CD14-positive monocyte (primary cell): ENCODE measurements at regions not wholly inside any gene's neighbourhood (a gene's known extent, or its start where the extent isn't known, plus 50 kb on each side); places are given as distances from the start of the nearest gene placed in this dataset.

Source experiments
- DNase-seq, 3 donors: peaks; one replicate each; pipeline ENCODE4 v3.0.0-alpha.2; 2011 to 2022
- H2AFZ ChIP-seq: 2 replicates; pipeline ENCODE4 v1.6.0; 2012; ENCODE audit warnings: mild to moderate bottlenecking, low read depth, low read length, inconsistent platforms; ENCODE audit not compliant: insufficient read depth, poor library complexity, severe bottlenecking
- H3K27ac ChIP-seq, 2 donors: 1 replicate in 1 of 2; 2 replicates in 1 of 2; pipeline ENCODE4 v1.5.1; 2012 to 2013; ENCODE audit warnings: low read length in 2 of 2, control low read depth in 1 of 2, inconsistent platforms in 1 of 2, low read depth in 1 of 2, mild to moderate bottlenecking in 1 of 2
- H3K27me3 ChIP-seq, 2 donors: one replicate each; pipeline versions ENCODE4 v1.6.0 to v1.6.1; 2011 to 2013; ENCODE audit warnings: low read length in 2 of 2; ENCODE audit not compliant: control insufficient read depth in 2 of 2, insufficient read depth in 2 of 2
- H3K36me3 ChIP-seq, 2 donors: replicated peaks in 1 of 2; 1 replicate in 1 of 2; 2 replicates in 1 of 2; pipeline versions ENCODE4 v1.5.1 to v1.6.1; 2012 to 2013; ENCODE audit warnings: low read length in 2 of 2, control low read depth in 1 of 2, inconsistent platforms in 1 of 2, mild to moderate bottlenecking in 1 of 2; ENCODE audit not compliant: insufficient read depth in 2 of 2, control insufficient read depth in 1 of 2
- H3K4me1 ChIP-seq, 2 donors: 1 replicate in 1 of 2; 2 replicates in 1 of 2; pipeline versions ENCODE4 v1.5.1 to v1.6.1; 2012 to 2013; ENCODE audit warnings: low read length in 2 of 2, control low read depth in 1 of 2, inconsistent platforms in 1 of 2, mild to moderate bottlenecking in 1 of 2, moderate library complexity in 1 of 2; ENCODE audit not compliant: insufficient read depth in 2 of 2, control insufficient read depth in 1 of 2
- H3K4me2 ChIP-seq: replicated peaks from 2 replicates; pipeline ENCODE3; 2012; ENCODE audit warnings: low read length, moderate library complexity, mild to moderate bottlenecking; ENCODE audit not compliant: poor library complexity, severe bottlenecking; ENCODE audit errors: extremely low read depth
- H3K4me3 ChIP-seq, 3 experiments: fragments of 200-600 bp in 1 of 3; sonication (generic) in 1 of 3; replicated peaks in 1 of 3; 1 replicate in 2 of 3; 2 replicates in 1 of 3; pipeline ENCODE4 v1.5.1; 2011 to 2013; ENCODE audit warnings: low read length in 3 of 3, mild to moderate bottlenecking in 3 of 3, control low read depth in 2 of 3, low read depth in 2 of 3, inconsistent platforms in 1 of 3, moderate library complexity in 1 of 3
- H3K79me2 ChIP-seq: 2 replicates; pipeline ENCODE4 v1.6.0; 2012; ENCODE audit warnings: mild to moderate bottlenecking, control low read depth, inconsistent platforms, low read length, moderate library complexity; ENCODE audit not compliant: insufficient read depth
- H3K9ac ChIP-seq: 2 replicates; pipeline ENCODE4 v1.6.0; 2017; ENCODE audit warnings: low read length, mild to moderate bottlenecking; ENCODE audit not compliant: insufficient read depth, poor library complexity, severe bottlenecking
- H3K9me3 ChIP-seq, 2 donors: replicated peaks in 1 of 2; 1 replicate in 1 of 2; 2 replicates in 1 of 2; pipeline versions ENCODE4 v1.5.1 to v1.6.1; 2012 to 2013; ENCODE audit warnings: low read length in 2 of 2, control low read depth in 1 of 2; ENCODE audit not compliant: control insufficient read depth in 1 of 2, insufficient read depth in 1 of 2
- H4K20me1 ChIP-seq: 2 replicates; pipeline ENCODE4 v1.6.0; 2012; ENCODE audit warnings: mild to moderate bottlenecking, low read length, control low read depth, moderate library complexity; ENCODE audit not compliant: insufficient read depth
- H3K27ac Mint-ChIP-seq, 7 donors: one replicate each; pipeline ENCODE4 v1.8.0; 2020; ENCODE audit warnings: mild to moderate bottlenecking in 7 of 7, mixed read lengths in 7 of 7, moderate library complexity in 6 of 7, inconsistent platforms in 2 of 7
- H3K27me3 Mint-ChIP-seq, 3 donors: one replicate each; pipeline ENCODE4 v1.8.0; 2021 to 2022; ENCODE audit warnings: low read depth in 3 of 3, mild to moderate bottlenecking in 3 of 3, mixed read lengths in 3 of 3, moderate library complexity in 3 of 3, inconsistent platforms in 1 of 3
- H3K36me3 Mint-ChIP-seq, 2 donors: one replicate each; pipeline ENCODE4 v1.8.0; 2020; ENCODE audit warnings: mixed read lengths in 2 of 2, inconsistent platforms in 1 of 2, mild to moderate bottlenecking in 1 of 2
- H3K4me1 Mint-ChIP-seq: one replicate; pipeline ENCODE4 v1.8.0; 2020; ENCODE audit warnings: mild to moderate bottlenecking, mixed read lengths
- H3K4me3 Mint-ChIP-seq, 2 donors: one replicate each; pipeline ENCODE4 v1.8.0; 2020; ENCODE audit warnings: mild to moderate bottlenecking in 2 of 2, mixed read lengths in 2 of 2, moderate library complexity in 1 of 2
- H3K9me3 Mint-ChIP-seq, 7 donors: one replicate each; pipeline ENCODE4 v1.8.0; 2020 to 2022; ENCODE audit warnings: mixed read lengths in 7 of 7, mild to moderate bottlenecking in 6 of 7, moderate library complexity in 6 of 7, inconsistent platforms in 2 of 7
- WGBS: methylation state at CpG from one replicate; pipeline ENCODE4 v1.1.5; 2013; ENCODE audit warnings: missing lambda C conversion rate; ENCODE audit not compliant: insufficient coverage; 5-methylcytosine and 5-hydroxymethylcytosine counted together
- intact Hi-C, 2 donors: fragments of 100-400 bp; cut with micrococcal nuclease; formaldehyde crosslinking; loops; one replicate each; pipeline versions ENCODE4 v1.15.0 to v1.15.1; 2023
- TF ChIP-seq, protein P1 (sequence below): fragments of 200-600 bp; IDR thresholded peaks from one replicate; pipeline ENCODE4 v1.8.0; 2022; ENCODE audit warnings: antibody characterized with exemption, mild to moderate bottlenecking

DNA sequence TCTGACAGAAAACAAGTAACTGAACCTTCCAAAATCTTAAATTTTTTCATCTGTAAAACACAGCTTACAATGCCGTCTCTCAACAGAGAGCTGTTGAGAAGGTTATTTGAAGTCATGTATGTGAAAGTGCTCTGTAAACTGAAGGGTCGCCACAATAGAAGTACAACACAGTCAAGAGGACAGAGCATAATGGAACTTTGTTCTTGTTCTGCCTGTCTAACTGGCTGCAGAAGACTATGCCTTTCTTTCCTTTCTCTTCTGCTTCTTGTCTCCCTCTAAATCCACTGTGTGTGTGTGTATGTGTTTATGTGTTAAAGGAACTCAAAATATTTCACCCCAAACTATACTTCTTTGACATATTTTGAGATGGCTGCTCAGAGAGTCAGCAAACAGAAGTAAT, 365.8 kb upstream of the RND3 start:
- no peaks in the 10 kb centered on the region for H3K27me3 ChIP-seq
- Mint-ChIP-seq H3K36me3 (no peaks in the 10 kb centered on the region), H3K9me3 (peaks cover 0 to 14% (median 4%) of the 10 kb centered on the region in 7 donors), H3K4me3 (no peak overlapping the region), H3K27me3 (peaks cover 0 to 3% (median 0%) of the 10 kb centered on the region in 3 donors), H3K27ac (no peak overlapping the region), H3K4me1 (no peaks in the 10 kb centered on the region)
- H3K36me3 ChIP-seq = no peaks in the 10 kb centered on the region
- H3K79me2 ChIP-seq = no peaks in the 10 kb centered on the region
- no peak overlapping the region for H3K4me2 ChIP-seq
- peaks cover 0 to 7% of the 10 kb centered on the region in 2 donors for H3K9me3 ChIP-seq
- intact Hi-C loops = no loop called here
- H4K20me1 ChIP-seq = no peaks in the 10 kb centered on the region
- no CpG with 5 or more reads among the region's 2 CpGs for WGBS
- H3K4me3 ChIP-seq = no peak overlapping the region
- no peak overlapping the region for H3K9ac ChIP-seq
- TF ChIP-seq, protein P1, sequence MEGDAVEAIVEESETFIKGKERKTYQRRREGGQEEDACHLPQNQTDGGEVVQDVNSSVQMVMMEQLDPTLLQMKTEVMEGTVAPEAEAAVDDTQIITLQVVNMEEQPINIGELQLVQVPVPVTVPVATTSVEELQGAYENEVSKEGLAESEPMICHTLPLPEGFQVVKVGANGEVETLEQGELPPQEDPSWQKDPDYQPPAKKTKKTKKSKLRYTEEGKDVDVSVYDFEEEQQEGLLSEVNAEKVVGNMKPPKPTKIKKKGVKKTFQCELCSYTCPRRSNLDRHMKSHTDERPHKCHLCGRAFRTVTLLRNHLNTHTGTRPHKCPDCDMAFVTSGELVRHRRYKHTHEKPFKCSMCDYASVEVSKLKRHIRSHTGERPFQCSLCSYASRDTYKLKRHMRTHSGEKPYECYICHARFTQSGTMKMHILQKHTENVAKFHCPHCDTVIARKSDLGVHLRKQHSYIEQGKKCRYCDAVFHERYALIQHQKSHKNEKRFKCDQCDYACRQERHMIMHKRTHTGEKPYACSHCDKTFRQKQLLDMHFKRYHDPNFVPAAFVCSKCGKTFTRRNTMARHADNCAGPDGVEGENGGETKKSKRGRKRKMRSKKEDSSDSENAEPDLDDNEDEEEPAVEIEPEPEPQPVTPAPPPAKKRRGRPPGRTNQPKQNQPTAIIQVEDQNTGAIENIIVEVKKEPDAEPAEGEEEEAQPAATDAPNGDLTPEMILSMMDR = no peak
- DNase-seq = no peak
- no peaks in the 10 kb centered on the region for H3K4me1 ChIP-seq
- H3K27ac ChIP-seq = no peak overlapping the region
- H2AFZ ChIP-seq = no peak overlapping the region

DNA sequence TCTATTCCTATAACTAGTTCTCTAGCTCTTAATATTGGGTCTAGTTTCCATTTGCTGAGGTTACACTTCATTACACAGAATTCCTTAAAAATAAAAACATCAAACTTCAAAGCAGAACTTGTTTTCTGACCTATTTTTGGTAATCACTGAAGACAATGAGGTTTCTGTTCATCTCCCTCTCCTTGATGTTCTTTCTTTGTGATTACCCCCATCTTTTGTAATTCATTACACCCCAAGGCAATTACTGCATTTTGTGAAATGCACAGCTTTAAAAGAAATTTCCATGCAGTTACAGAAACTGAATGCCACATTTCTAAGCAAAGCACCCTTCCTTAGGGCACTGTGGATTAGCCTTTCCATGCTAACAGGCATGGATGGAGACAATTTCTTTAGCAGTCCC, 363.2 kb upstream of the RND3 start:
- H3K36me3 Mint-ChIP-seq = no peaks in the 10 kb centered on the region
- TF ChIP-seq, protein P1 = no peak
- peaks cover 0 to 7% of the 10 kb centered on the region in 2 donors for H3K9me3 ChIP-seq
- no peaks in the 10 kb centered on the region for H3K79me2 ChIP-seq
- no peak overlapping the region for H3K4me3 ChIP-seq
- no peak overlapping the region for H3K4me3 Mint-ChIP-seq
- H4K20me1 ChIP-seq = no peaks in the 10 kb centered on the region
- no peak overlapping the region for H3K4me2 ChIP-seq
- no peak for DNase-seq
- no peak overlapping the region for H3K27ac Mint-ChIP-seq
- no peaks in the 10 kb centered on the region for H3K4me1 ChIP-seq
- no peak overlapping the region for H3K27ac ChIP-seq
- H3K9ac ChIP-seq = no peak overlapping the region
- intact Hi-C loops = no loop called here
- no peaks in the 10 kb centered on the region for H3K4me1 Mint-ChIP-seq
- peaks cover 0 to 11% (median 5%) of the 10 kb centered on the region in 7 donors for H3K9me3 Mint-ChIP-seq
- H3K36me3 ChIP-seq = no peaks in the 10 kb centered on the region
- no peaks in the 10 kb centered on the region for H3K27me3 Mint-ChIP-seq
- H2AFZ ChIP-seq = no peak overlapping the region
- no peaks in the 10 kb centered on the region for H3K27me3 ChIP-seq
